Hepatic stellate cell (primary cell): ENCODE measurements at regions not wholly inside any gene's neighbourhood (a gene's known extent, or its start where the extent isn't known, plus 50 kb on each side); places are given as distances from the start of the nearest gene placed in this dataset.

Experiments used
- DNase-seq: peaks from one replicate; pipeline ENCODE4 v3.0.0; 2011; ENCODE audit warnings: low spot score

DNA sequence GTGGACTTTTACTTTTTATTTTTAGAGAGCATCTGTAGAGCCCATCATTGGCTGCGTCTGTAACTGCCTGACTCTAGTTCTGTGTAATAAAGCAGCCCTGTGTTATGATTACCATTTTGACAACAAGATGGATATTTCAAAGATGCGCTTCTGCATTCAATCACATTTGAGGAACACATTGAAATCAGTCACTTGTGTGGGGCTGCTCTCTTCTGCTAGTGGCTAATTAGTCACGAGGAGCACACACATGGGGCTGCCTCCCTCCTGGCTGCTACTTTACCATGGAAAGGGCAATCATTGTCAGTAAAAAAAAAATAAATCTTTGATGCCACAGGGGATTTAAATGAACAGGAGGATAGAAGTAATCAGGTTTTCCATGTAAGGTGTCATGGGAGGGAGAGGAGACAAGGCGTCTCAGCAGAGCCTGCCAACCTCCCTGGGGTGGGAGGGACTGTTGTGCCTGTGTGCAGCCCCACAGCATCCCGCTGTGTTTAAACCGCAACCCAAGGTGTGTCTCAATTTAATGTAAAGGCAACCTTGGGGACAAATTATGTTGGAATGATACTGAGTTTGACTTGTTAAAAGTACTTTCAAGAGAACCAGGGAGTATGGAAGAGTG, 205.2 kb upstream of the COBL start:
- DNase-seq = no peak

DNA sequence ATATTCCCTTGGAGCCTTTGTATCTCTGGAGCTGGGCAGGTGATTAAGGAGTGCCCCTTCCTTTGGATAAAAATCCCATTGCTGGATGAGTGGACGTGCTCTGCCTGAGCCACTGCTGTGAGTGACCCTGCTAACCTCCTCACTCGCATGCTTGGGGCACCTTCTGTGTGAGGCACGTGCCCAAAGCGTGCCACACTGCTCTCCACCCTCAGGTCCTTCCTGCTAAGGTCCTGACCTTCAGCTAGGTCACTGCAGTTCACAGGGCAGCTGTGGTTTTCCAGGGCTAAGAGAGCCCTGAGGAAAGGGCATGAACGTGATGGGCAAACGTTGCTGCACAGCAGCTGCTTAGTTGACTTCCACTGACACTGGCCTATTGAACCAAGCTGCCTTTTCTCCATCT, 204.4 kb upstream of the COBL start:
- DNase-seq = no peak

DNA sequence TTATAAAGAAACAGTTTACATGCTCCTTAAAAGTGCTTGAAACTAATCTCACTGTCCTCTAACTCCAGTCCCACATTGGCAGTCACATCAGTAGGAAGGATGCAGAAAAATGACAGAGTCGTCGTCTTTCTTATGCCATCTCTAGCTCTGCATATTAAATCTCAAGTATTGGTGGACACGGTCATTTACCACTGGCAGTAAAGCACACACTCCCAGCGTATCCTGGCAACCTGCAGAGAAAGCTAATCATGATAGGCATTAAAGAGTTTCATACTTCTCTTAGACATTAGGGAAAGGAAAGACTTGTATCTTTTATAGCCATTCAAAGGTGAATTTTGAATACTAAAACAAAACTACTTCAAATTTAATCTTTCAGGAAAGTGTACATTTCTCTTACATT, 202.0 kb upstream of the COBL start:
- DNase-seq = no peak

- DNase-seq = no peak
These were observed 200.6 kb upstream of the COBL start for GRCh38 chr7:51517187-51517586.

DNA sequence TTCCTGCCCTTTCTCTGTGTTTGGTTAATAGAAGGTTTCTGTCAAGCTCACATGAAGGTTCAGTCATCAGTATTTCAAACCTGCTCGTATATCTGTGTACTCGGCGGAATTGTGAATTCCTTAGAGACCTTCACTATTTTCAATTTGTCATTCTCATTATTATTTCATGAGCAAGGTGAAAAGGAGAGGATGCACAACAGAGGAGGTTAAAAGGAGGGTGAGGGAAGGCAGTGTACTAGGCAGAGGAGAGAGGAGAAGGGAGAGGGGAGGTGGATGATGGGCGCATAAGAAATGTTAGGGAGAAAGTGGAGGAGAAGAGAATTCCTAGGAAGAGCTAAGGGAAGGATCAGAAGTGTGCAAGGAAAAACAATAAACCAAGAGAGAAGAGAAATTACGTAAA, 185.0 kb upstream of the COBL start:
- no peak for DNase-seq

- DNase-seq = no peak
These were observed 166.4 kb upstream of the COBL start for GRCh38 chr7:51482976-51483375.

- no peak for DNase-seq
These were observed 164.8 kb upstream of the COBL start for GRCh38 chr7:51481421-51481820.

DNA sequence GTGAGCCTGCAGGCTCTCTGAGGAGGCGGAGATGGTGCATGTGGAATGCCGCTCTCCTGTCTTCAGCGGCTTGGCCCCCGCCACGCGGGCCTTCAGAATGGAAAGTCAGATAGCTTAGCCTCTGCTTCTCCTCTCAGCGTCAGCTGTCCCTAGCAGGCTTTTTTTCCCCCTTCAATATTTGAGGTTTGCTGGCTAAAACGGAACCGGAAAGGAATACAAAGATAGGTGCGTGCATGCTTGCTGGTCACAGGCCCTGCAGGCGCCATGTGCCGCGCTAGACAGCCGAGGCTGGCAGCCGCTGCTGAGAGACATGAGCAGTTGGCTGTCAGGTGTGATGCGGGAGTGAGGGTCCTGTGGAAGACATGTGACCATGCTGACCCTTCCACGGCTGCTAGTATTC, 161.2 kb upstream of the COBL start:
- DNase-seq = no peak

GRCh38 chr7:51477323-51477722, 160.7 kb upstream of the COBL start:
- DNase-seq = no peak

GRCh38 chr7:51476026-51476425, 159.4 kb upstream of the COBL start:
- DNase-seq = no peak

- DNase-seq = no peak
These were observed 156.3 kb upstream of the COBL start for GRCh38 chr7:51472873-51473272.

DNA sequence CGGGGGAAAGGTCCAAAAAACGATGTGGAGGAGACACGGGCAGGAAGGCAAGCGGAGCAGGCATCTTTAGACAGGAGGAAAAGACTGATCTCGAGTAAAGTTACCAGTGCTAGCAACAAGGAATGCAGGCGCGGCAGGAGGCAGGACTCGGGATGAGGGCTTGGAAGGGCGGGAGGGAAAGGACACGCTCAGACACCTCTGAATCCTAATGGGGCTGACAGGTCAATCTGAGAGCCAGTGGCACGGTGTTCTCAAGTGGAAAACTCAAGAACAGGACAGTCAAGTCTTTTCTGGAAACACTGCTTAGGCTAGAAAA, 155.3 kb upstream of the COBL start:
- DNase-seq = no peak

DNA sequence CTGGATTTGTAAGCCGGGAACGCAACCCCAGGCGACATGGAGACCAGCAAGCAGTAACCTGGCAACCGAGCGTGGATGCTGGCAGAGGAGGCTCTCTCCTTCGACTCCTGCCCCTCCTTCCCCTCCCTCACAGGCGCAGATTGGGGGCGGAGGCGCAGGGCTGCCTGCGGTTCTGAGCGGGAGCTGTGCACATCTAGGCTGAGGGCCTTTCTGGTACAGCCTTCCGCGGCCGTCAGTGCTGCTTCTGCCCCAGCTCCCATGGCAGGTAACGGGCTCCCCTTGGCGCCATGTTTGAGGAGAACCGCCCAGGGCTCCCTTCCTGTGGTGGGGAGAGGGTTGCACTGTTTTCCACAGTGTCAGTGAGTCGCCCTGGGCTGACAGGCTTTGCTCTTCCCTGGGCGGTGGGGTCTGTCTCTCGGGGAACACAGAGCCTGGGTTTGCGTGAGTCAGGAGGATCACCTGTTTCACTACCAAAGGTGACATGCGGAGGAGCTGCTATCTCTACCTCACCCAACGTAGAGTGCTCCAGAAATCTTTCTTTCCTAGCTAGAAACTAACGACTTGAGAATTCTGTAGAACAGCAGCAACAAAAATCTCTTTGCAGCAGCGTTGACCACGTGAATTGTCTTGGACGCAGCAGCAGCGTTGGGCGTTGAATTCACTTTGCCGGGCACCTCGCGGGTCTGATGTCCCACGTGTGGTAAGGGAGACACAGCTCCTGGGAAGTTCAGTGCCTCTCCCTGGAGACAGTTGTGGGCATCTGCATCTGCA, 154.8 kb upstream of the COBL start:
- no peak for DNase-seq

DNA sequence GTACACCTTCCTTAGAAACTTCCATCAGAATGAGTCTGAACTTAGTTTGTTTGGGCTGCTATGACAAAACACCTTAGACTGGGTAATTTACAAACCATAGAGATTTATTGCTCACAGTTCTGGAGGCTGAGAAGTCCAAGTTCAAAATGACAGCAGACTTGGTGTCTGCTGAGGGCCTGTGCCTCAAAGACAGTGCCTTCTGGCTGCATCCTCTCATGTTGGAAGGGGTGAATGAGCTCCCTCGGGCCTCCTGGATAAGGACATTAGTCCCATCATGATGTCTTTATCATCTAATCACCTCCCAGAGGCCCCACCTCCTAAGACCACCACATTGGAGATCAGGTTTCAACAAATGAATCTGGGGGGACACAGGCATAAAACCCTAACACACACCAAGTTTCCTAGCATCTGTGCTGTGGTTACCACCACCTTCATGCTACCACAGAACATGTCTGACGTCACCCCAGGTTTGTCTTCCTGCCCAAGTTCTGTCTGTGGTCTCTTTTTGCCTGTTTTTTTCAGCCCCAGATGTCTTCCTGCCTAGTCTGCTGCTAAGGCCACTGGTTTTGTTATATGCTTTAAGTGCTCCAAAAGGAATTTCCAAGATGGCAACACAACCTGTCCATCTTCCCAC, 150.9 kb upstream of the COBL start:
- no peak for DNase-seq

DNA sequence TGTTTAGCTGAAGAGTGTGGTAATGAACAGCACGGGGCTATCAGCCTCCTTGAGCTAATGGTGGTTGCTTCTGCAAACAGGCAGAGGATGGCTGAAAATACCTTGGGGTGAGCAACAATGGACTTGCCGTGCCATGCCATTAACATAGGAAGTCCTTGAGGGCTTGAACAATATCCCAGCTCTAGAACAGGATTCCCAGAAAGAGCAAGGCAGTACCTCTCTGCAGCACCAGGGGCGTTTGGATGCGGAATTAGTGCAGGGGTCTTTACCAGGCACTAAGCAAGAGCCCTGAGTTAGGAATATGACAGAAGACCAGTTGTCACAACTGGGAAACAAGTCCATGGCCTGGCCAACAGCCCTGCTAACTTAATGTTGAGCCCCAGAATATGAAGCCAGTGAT, 143.2 kb upstream of the COBL start:
- no peak for DNase-seq

- no peak for DNase-seq
These were observed 142.1 kb upstream of the COBL start for GRCh38 chr7:51458693-51459092.

DNA sequence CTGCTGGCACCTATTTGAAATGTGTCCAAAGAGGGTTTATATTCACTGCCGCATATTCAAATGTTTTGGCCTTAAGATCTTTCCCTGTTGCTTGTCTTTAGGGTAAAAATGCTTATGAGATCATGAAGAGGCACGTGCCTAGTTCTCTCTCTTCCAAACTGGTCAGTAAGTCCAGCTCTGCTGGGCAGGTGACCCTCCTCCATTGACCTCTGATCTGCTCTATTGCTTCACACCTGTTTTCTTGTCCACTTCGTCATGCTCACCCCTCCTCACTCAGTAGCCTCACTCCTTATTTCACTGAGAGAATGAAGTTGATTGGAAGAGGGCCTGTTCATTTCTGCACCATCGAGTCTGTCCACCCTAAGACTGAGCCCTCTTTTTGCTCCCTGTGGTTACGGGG, 140.5 kb upstream of the COBL start:
- DNase-seq = no peak

DNA sequence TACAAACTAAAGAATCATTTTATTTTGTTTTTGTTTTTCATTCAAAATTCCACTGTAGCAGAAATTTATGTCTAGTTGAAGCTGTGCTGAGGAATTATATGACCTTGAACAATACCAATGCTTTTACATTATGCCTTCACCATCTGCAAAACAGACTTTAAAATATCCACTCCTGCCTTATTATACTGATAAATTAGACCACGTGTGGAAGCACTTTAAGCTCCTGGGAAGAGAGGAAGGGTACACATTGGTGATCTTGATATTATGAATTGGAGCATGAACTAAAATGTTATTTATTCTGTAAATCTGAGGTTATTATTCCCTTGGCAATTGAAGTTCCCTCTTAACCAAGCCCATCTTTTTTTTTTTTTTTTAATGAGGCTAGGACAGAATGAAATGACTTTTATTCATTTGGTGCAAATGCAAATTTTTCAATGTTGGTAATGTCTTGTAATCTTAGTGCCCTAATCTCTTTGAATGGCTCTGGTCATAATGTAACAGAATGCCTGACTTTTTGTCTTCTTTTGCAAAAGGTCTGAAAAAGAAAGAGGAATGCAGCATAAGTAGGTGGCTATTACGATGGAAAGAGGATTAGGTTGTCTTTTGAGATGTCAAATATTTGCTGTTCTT, 139.9 kb upstream of the COBL start:
- no peak for DNase-seq

DNA sequence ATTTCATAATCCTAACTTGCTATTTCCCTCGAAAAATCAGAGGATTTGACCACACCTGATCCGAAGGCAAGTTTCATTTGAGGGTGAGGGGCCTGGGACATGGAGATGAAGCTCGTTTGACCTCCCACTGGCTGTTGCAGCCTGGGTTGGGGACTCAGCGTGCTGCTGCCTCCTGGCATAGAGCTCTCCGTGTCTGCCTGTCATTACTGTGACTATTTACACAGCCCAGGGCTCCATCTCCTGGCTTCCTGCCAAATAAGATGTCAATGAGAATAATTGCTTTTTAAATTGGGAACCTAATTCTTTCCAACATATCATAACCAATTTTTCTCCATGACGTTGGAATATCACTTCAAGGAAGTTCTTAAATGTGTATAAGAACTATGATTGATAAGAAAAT, 139.3 kb upstream of the COBL start:
- no peak for DNase-seq

- DNase-seq = no peak
These were observed 138.9 kb upstream of the COBL start for GRCh38 chr7:51455513-51455912.

- no peak for DNase-seq
These were observed 138.5 kb upstream of the COBL start for GRCh38 chr7:51455086-51455485.

- DNase-seq = no peak
These were observed 136.1 kb upstream of the COBL start for GRCh38 chr7:51452694-51453093.

DNA sequence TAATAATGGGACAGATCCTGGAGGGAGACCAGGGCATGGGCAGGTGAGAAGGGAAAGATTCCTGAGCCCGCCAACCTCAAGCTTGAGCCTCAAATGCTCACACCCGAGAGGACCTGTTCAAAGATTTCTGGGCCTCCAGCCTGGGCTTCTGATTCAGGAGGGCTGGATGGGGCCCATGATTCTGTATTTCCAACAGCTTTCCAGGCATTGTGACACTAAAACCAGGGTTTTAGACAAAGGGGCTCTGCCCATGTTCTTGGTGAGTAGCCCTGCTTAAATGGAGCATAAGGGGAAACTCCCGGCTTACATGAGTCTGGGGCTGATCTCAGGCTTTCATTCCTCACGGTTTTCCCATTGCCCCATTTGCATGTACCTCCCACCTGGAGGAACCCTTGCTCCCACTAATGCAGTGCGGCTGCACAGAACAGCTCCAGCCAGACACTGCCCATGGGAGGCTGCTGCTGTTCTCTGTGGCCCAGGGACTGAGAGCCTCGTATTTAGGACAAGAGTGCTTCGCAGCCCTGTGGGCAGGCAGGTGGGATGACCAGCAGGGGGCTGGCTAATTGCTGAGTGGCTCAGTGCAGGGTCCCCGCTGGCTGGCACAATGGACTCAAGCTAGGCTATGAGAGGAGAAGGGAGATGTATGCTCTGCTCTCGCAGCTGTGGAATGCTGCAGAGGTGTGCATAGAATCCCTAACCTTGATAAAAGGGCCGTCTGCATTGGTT, 135.3 kb upstream of the COBL start:
- no peak for DNase-seq
